NCI-H82 (cell line): ENCODE measurements at regions not wholly inside any gene's neighbourhood (a gene's known extent, or its start where the extent isn't known, plus 50 kb on each side); places are given as distances from the start of the nearest gene placed in this dataset.
"Not testable (repeated sequence)": the region's sequence is repeated elsewhere in the genome, so short reads cannot be mapped to it uniquely, and the experiment has no call there.

Experiments
- DNase-seq: peaks from one replicate; lab custom pipeline; 2025; lab: John Stamatoyannopoulos, UW

GRCh38 chr10:106384496-106384895 lies 780.0 kb downstream of the SORCS1 start:
- DNase-seq: no peak

- DNase-seq: no peak
Measured at GRCh38 chr10:106380706-106381105, 783.8 kb downstream of the SORCS1 start.

- no peak for DNase-seq
Measured at GRCh38 chr10:106378251-106378650, 786.3 kb downstream of the SORCS1 start.

- DNase-seq: no peak
Measured at GRCh38 chr10:106370751-106371150, 793.8 kb downstream of the SORCS1 start.

GRCh38 chr10:106360870-106361269 lies 803.6 kb downstream of the SORCS1 start:
- no peak for DNase-seq

- DNase-seq: peak; percentile 5
Measured at GRCh38 chr10:106355450-106355849, 809.1 kb downstream of the SORCS1 start.

GRCh38 chr10:106348933-106349332 lies 815.6 kb downstream of the SORCS1 start:
- no peak for DNase-seq

GRCh38 chr10:106347547-106347946 lies 817.0 kb downstream of the SORCS1 start:
- no peak for DNase-seq

- not testable (repeated sequence) for DNase-seq
Measured at GRCh38 chr10:106343539-106343938, 821.0 kb downstream of the SORCS1 start.

GRCh38 chr10:106341356-106341755 lies 823.1 kb downstream of the SORCS1 start:
- no peak for DNase-seq

- DNase-seq: no peak
Measured at GRCh38 chr10:106338486-106338885, 826.0 kb downstream of the SORCS1 start.

- DNase-seq: no peak
Measured at GRCh38 chr10:106336874-106337273, 827.6 kb downstream of the SORCS1 start.

- no peak for DNase-seq
Measured at GRCh38 chr10:106327747-106328146, 836.8 kb downstream of the SORCS1 start.

GRCh38 chr10:106320876-106321275 lies 843.6 kb downstream of the SORCS1 start:
- DNase-seq: no peak

GRCh38 chr10:106320078-106320477 lies 844.4 kb downstream of the SORCS1 start:
- DNase-seq: no peak

GRCh38 chr10:106317554-106317953 lies 847.0 kb downstream of the SORCS1 start:
- DNase-seq: no peak

GRCh38 chr10:106313041-106313440 lies 851.5 kb downstream of the SORCS1 start:
- DNase-seq: no peak

GRCh38 chr10:106312087-106312486 lies 852.4 kb downstream of the SORCS1 start:
- DNase-seq: no peak

- DNase-seq: peak; percentile 5
Measured at GRCh38 chr10:106311590-106311989, 852.9 kb downstream of the SORCS1 start.

GRCh38 chr10:106310596-106310995 lies 853.9 kb downstream of the SORCS1 start:
- DNase-seq: no peak

- DNase-seq: no peak
Measured at GRCh38 chr10:106309376-106309775, 855.1 kb downstream of the SORCS1 start.

GRCh38 chr10:106308284-106308683 lies 856.2 kb downstream of the SORCS1 start:
- DNase-seq: no peak

GRCh38 chr10:106304056-106304455 lies 860.5 kb downstream of the SORCS1 start:
- DNase-seq: no peak

- DNase-seq: peak; percentile 59
Measured at GRCh38 chr10:106302961-106303360, 861.5 kb downstream of the SORCS1 start.

GRCh38 chr10:106301146-106301545 lies 863.4 kb downstream of the SORCS1 start:
- DNase-seq: no peak
